Stromal cell of bone marrow (primary cell): ENCODE measurements at regions not wholly inside any gene's neighbourhood (a gene's known extent, or its start where the extent isn't known, plus 50 kb on each side); places are given as distances from the start of the nearest gene placed in this dataset.
A peak's percentile ranks its signal among the peaks of the same experiment; 100 is the strongest.
"Not testable (repeated sequence)": the region's sequence is repeated elsewhere in the genome, so short reads cannot be mapped to it uniquely, and the experiment has no call there.

Experiments
- DNase-seq: peaks from one replicate; pipeline ENCODE4 v3.0.0-alpha.2; 2012; ENCODE audit warnings: low read depth

DNA sequence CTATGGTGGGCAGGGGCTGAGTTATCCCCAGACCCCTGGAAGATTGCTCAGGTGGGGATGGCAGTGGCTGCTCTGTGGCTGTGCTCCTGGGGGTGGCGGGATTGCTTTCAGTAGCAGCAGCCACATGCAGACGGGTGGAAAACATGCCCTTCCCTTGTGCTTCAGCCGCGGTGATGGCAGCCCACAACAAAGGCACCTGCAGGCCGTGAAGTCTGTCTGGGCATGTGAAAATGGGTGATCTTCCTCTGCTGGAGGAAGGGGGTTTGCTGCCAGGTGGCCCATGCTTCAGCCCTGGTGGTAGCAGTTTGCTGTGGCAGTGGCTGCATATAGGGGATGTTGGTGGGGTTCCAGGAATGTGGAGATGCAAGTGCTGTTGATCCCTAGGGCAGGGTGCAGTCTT, 326.2 kb upstream of the RGS6 start:
- no peak for DNase-seq

DNA sequence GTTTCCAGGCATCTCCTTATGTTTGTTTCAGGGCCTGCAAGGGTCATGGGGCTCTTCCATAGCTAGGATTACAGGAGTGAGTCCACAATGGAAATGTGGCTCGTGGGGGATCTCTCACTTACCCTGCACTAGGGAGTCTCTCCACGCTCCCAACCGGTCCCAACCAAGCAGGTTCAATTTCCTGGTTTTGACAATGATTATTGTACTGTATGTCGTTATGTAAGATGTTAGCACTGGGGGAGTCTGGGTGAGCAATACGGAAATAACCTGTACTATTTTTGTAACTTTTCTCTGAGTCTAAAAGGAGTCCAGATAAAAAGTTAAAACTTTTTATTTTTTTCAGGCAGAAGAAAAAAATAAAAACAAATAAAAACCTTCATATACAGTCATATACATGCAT, 325.7 kb upstream of the RGS6 start:
- no peak for DNase-seq

DNA sequence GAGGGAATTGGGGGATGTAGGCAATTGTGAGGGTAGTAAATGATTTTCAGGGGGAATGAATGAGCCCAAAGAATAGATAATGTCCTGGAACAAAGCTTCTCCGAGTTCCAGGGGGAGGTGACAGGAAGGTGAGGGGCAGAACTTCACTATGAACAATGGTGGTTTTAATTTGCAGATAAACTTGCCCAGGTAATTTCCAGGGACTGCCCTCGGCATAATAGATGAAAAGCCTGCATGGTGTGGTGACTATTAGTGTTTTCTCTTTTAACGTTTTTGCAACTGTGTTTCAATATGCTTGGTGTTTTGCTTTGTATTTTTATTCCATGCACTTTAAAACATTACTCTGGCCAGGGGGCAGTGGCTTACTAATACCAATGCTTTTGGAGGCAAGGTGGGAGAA, 325.2 kb upstream of the RGS6 start:
- DNase-seq: no peak

DNA sequence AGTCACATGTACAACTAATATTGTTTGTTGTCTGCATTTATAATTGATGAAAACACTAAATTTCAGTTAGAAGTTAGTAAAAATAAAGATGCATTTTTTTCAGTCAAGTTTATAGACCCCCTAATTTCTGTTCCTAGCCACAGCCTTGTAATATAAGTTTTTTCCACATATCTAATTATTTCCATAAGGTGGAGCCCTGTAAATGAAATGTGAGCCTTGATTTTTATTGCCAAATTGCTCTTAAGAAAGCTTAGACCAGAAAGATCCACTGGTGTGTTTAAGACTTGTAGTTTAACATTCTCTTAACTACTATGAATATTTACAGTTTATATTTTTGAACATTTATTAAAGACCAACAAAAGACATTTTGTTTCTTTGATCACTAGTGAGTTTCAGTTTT, 322.1 kb upstream of the RGS6 start:
- no peak for DNase-seq

DNA sequence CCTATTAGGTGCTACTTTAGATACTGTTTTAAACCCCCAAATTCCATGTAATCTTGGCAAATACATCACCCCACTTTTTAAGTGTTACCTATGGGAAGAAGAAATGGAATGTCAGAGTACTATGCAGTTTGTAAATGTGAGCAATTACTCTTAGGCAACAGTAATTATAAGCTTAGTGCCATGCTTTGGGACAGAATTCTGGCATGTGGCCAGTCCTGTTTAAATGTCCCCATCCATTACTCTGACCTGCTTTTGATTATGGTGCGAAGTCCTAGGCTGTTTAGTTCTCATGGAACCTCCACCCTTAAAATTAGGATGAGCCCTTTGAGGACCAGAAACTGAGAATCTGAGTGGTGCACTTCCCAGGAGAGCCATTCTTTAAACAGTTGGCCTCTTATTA, 321.4 kb upstream of the RGS6 start:
- no peak for DNase-seq

DNA sequence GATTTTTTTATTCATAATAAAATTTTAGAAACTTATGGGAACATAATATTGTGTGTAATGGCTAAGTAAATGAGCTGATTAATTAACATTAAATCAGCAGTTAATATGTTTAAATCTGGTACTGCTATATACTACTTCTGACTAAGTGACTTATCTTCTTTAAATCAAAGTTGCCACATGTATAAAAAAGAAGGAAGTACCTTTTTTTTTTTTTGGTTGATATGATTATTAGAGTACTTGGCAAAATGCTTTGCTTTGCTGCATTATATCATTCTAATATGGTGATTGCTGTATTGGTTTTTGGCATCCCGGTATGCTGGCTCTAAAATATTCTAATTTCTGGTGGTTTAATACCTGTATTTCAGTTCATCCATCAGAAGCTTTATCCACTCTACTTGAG, 319.1 kb upstream of the RGS6 start:
- no peak for DNase-seq

DNA sequence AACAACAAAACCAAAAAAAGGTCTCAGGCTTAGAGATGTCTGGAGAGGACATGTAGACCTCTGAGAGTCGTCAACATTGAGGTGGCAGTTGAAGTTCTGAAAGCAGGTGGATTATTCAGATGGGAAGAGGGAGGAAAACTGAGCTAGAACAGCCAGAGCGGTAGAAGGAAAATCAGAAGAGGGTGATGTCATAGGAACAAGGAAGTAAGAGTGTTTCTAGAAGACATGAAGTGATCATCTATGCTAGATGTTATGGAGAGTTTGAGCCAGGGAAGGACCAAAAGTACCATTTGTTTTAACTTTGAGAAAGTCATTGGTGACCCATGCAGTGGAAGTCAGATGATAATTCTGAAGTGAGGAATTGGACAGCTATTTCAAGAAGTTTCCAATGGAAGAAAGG, 316.2 kb upstream of the RGS6 start:
- DNase-seq: no peak

DNA sequence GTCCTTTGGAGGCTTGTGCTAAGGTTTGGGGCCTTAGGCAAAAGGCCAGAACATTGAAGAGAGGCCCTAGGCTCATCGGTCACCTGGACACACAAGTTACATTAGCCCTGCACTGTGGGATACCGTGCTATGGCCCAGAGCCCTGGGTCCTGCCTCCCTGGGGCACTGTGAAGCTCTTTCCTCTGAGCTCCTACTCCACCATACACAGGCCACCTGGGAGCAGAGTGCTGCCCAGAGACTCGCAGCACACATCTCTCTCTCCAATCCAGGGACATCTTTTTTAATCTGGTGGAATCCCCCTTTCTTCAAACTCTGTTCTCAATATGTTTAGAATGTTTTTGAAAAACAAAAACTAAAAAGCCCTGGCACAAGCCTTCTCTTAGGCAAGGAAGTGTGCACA, 314.2 kb upstream of the RGS6 start:
- no peak for DNase-seq

DNA sequence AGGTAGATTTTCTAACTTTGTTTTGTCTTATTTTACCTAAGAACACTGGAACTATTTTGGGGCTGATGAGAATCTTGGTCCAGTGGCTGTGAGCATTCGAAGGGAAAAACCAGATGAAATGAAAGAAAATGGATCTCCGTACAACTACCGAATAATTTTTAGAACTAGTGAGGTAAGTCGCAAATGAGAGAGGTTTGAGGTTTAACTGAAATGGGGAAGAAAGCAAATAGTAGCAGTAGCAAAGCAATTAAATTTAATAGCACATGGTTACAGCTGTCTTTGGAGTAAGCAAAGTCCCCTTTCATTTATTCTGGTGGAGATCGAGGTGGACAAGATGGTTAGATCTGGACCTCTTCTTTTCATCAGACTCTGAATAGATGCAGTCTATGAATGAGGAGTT, 313.5 kb upstream of the RGS6 start:
- DNase-seq: no peak

DNA sequence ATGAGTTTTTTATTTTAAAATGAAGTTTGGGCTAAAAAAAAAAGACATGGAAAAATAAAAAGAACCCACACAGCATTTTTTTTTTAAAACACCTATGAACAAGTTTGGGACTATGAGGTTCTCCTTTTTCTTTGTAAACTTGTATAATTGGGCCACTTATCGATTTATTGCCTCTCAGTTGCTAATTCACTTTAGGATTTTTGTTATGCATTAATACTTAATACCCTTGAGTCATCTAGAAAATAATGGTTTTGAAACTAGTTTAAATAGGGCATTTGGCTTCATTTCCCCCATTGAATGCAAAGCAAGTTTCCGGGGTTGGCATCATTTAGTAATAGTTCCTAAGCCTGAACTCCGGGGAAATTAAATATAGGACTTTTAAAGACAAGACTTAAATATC, 312.8 kb upstream of the RGS6 start:
- DNase-seq: no peak

DNA sequence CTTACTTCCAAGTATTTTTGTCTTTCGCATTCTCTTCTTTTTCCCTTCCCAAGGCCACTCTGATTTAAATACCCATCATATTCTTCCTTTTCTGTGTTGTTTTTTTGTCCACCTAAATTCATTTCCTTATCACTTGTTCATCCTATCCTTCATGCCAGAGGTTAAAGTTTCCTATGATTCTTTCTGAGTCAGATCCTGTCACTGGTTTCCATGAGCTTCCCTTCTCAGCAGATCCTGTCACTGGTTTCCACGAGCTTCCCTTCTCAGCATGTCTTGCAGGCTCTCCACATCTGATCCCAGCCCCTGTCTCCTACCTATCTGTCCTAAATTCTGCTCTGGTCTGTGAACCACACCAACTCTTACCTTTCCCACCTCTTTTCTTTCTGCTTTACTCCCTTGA, 311.8 kb upstream of the RGS6 start:
- DNase-seq: peak; percentile 37

DNA sequence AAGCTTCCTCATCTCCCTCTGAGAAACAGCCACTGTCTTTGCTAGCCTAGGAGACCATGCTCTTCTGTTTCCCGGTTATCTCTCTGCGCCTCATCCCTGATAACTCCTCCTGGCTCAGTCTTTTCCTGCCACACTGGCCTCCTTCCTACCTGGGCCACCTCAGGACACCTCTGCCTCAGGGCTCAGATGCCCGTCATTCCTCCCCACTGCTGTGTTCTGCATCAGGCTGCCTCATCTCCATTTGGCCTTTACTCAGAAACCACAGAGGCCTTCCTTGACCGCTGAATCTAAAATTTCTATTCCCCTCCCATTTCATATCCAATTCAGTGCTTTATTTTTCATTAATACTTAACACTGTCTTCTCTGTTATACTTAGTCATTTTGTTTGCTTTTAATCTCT, 311.0 kb upstream of the RGS6 start:
- no peak for DNase-seq

DNA sequence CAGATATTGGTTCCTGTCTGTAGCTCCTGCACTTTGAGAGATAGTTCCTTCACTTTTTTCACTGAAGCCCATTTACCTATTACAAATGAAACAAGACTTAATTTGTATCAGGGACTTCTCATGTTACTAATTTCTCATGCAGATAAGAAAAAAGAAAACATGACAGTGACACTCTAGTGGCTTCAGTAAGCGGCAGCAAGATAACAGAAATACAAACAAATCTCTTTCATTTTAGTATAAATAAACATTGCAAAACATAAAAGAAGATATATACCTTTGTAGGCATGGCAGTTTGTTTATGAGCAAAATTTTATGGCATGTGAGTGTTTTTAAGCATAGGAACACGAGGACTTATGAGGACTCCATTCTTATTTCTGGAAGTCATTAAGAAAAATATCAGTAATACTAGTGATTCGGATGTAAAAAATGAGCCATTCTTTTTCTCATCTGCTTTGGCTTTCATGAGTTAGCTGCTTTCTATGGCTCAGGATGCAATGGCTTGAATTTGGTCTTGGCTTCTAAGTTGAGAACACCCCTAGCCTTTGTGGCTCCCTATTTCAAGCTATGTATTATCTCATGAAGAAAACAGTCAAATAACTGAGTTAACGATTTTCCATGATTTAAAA, 310.1 kb upstream of the RGS6 start:
- DNase-seq: no peak

DNA sequence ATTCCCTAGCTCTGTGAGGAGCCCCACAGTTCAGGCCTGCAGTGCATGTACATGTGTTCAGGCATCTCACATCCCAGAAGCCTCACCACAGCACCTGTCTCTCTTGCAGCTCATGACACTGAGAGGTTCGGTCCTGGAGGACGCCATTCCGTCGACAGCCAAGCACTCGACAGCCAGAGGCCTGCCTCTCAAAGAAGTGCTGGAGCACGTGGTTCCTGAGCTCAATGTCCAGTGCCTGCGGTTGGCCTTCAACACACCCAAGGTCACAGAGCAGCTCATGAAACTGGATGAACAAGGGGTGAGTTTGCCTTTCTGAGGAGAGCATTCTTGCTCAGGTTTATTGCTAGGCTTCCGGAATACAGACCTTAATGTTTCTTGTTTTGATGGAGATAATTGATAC, 308.3 kb upstream of the RGS6 start:
- DNase-seq: no peak

DNA sequence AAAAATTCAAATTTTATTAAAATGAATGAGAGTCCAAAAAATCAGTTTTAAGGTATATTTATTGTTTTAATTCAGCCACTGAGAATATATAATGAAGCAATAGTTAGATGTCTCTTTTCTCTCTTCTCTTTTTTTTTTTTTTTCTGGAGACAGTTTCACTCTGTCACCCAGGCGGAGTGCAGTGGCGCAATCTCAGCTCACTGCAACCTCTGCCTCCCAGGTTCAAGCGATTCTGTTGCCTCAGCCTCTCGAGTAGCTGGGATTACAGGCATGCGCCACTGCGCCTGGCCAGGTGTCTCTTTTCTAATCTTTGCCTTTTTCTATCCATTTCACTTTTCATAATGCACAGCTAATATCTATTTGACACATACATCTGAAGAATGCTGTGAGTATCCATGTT, 307.1 kb upstream of the RGS6 start:
- DNase-seq: no peak

DNA sequence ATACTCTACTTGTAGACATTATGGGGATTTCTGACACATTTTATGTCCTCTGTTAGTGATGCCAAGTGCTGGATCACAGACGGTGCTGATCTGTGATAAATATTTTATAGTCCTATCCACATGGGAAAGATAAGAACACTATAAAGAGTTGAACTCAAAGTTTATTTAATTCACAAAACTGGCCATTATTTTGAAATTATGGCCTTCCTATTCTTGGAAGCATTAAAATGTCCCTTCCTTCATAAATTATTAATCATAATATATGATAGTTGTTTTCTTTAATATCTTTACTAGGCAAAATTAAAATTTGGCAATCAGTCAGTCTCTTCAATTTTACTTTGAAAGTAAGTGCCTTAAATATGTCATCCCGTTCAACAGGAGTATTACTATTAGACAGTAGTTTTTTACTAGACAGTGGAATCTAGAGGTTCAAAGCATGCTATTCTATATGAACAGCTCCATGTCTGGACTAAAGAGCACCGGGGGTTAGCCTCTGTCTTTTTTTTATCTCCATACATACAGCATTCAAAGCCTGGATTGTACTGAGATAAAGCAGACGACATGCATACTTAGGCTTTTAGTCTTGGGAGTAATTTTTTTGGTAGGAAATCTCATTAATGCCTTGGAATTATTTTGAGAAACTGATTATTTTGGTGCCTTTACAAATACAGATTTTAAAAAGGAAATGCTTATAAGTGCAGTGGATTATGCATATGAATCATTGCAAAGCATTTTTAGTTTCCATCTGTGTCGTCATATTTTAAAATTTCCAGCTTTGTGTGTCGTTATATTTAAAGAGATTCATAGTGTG, 306.1 kb upstream of the RGS6 start:
- DNase-seq: no peak

DNA sequence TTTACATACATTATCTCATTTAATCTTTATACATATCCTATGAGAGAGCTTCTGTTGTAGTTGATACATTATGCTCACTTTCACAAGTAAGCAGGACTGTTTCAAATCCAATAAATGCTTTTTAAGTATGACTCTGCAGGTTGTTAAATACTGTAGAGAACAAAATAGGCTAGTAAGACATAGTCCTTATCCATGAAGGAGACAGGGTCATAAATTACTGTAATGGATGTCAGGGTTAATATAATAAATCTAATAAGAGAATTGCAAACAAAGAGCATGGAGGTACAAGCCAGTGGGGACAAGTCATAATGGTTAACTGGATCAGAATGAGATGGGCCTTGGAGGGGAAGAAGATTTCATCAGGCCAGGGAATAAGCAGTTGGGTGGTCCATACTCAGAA, 303.8 kb upstream of the RGS6 start:
- DNase-seq: no peak

DNA sequence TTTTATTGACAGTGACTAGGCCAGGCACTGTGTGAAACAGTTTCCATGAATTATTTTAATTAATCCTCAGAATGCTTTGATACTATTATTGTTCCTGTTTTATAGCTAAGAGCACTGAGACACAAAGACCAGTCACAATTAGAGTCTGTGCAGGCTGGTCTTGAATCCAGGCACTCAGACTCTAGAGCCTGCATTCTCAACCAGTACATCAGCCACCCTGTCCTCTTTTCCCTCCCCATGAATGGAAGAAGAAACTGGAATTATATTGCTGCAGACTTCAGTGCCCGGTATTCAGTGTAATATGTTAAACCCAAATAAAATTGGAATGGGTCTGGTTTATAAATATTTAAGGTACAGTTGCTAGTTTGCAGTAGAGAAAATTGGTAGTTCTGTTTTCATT, 303.0 kb upstream of the RGS6 start:
- DNase-seq: no peak

DNA sequence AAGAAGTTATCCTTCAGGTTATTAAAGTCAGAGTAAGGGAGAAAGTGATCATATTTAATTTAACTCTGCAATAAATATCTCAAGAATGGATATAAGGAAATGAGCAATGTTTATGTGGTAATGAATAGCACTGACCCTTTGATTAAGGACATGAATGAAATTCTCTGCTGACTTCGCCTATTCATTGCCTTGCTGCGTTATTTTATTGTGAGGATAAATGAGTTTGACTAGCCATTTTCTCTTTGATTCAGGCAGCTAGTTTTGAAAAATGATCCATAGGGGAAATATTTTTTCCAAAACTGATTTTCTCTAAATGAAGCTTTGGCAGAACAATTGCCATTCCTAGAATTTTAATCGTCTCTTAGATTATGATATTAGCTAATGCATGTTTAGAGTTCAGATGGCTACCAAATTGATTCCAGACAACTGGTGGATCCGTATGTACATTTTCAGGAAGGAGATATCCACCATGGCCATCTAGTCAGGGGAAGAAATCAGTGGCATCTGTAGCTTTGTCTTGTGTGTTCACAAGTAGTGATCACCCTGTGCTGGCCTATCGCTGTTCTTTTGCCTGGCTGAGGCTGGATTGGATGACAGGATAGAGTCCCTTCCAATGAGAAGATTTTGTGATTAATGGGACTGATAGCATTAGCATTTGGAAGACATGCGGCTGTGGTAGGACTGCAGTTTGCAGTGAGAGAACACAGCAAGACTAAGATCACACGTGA, 302.3 kb upstream of the RGS6 start:
- no peak for DNase-seq

DNA sequence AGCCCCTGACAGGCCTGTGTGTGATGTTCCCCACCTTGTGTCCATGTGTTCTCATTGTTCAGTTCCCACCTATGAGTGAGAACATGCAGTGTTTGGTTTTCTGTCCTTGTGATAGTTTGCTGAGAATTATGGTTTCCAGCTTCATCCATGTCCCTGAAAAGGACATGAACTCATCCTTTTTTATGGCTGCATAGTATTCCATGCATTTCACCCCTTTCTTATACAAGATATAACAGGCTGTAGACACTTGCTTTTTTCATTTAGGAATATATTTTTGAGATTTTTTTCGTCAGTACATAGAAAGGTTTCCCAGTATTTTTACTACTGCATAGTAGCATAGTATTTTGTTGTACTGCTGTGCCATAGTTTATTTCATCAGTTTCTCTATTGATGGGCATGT, 301.2 kb upstream of the RGS6 start:
- DNase-seq: not testable (repeated sequence)

DNA sequence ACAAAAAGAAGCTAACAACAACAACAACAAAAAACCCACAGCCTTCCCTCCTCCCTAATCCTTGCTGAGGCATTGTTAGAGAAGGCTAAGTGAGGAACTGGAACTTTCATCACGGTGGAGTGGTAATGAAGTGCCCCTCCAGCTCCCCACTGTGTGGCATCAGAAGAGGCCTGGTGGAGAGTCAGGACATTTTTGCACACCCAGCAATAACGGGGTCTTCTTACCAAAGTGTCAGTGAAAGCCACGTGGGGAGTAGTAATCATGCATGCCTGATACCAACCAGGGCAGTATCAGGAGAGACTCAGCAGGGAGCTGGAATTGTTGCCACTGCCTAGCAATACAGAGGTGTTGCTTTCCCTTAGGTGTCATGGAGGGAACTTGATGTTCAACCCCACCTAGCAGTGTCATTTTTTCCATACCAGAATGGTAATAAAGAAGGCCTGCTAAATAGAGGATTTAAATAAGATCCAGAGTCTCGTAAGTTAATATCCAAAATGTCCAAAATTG, 299.7 kb upstream of the RGS6 start:
- no peak for DNase-seq

DNA sequence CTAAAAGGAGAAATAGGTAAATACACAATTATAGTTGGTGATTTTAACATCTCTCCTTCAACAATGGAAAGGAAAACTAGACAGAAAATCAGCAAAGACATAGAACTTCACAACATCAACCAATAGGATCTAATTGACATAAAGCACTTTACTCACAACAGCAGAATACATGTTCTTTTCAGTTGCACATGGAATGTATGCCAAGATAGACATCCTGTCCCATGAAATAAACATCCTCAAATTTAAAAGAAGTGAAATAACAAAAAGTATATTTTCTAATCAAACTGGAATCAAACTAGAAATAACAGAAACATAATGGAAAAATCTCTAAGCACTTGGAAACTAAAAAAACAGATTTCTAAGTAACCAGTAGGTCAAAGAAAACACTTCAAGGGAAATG, 296.2 kb upstream of the RGS6 start:
- DNase-seq: no peak

DNA sequence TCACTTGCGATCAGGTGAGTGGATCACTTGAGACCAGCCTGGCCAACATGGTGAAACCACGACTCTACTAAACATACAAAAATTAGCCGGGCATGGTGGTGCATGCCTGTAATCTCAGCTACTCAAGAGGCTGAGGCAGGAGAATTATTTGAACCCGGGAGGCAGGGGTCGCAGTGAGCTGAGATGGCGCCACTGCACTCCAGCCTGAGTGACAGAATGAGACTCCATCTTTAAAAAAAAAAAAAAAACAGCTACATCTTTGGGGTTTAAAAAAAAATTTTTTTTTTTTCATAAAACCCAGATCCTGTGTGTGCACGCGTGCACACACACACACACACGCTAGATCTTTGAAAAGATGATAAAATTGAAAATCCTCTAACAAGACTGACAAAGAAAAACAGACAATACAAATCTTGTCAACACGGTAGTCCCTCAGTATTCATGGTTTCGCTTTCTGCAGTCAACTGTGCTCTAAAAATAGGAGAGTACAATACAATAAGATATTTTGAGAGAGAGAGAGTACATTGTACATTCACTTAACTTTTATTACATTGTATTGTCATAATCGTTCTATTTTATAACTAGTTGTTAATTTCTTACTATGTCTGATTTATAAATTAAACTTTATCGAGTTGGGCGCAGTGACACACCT, 295.3 kb upstream of the RGS6 start:
- DNase-seq: no peak
